Mucosa of descending colon (tissue), 3 donors: ENCODE measurements at regions not wholly inside any gene's neighbourhood (a gene's known extent, or its start where the extent isn't known, plus 50 kb on each side); places are given as distances from the start of the nearest gene placed in this dataset.
"Not testable (repeated sequence)": the region's sequence is repeated elsewhere in the genome, so short reads cannot be mapped to it uniquely, and the experiment has no call there.

Experiments
- ATAC-seq: fragments of 200-7000 bp; cut with Tn5 transposase; one replicate; pipeline ENCODE4 v1.9.1; 2020; ENCODE audit warnings: mild to moderate bottlenecking, moderate library complexity
- DNase-seq, 3 donors: peaks; one replicate each; pipeline ENCODE4 v3.0.0-alpha.2; 2020
- H3K36me3 ChIP-seq: fragments of 200-600 bp; one replicate; pipeline ENCODE4 v1.8.0; 2021; ENCODE audit warnings: low read depth, mild to moderate bottlenecking
- H3K4me1 ChIP-seq: fragments of 200-600 bp; one replicate; pipeline ENCODE4 v1.8.0; 2021; ENCODE audit warnings: low read depth, mild to moderate bottlenecking
- H3K4me3 ChIP-seq: fragments of 200-600 bp; one replicate; pipeline ENCODE4 v1.8.0; 2021; ENCODE audit warnings: mild to moderate bottlenecking
- H3K9me3 ChIP-seq: fragments of 200-600 bp; one replicate; pipeline ENCODE4 v1.8.0; 2021; ENCODE audit warnings: mild to moderate bottlenecking
- CTCF ChIP-seq: fragments of 200-600 bp; IDR thresholded peaks from one replicate; pipeline ENCODE4 v1.8.0; 2022; ENCODE audit warnings: antibody characterized with exemption, mild to moderate bottlenecking
- intact Hi-C, 2 donors: fragments of 100-400 bp; cut with DNase I in 1 of 2; cut with micrococcal nuclease in 1 of 2; formaldehyde crosslinking; loops; one replicate each; pipeline versions ENCODE4 v1.11.0 to v1.11.1; 2022; cut with DNase I, micrococcal nuclease
- donor health status: DM: no; HTN: no; CAD: no; lungs with moderate emphysema.
- donor health status: DM: no; HTN: no; CAD: no.
- donor health status: DM: no; HTN: yes; CAD: no.

DNA sequence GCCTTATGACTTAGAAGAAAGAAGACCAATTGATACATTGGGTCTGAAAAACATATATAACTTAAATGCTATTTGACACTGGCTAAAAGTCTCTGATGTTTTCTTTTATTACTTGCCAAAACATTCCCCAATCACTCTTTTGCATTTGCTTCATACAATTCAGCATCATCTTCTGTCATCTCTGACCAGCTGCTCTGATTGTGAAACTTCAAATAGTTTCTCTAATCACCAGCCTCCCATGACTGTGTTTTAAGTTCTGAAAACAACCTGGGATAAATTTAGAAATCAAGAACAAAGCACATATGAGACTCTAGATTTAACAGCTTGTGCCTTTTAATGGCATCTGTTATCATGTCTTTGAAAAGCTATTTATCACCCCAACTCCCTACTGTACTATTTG, 208.4 kb upstream of the KCND2 start:
- peaks cover 16% of the 10 kb centered on the region for H3K9me3 ChIP-seq
- H3K36me3 ChIP-seq, result no peaks in the 10 kb centered on the region
- no peaks in the 10 kb centered on the region for H3K4me1 ChIP-seq
- no peak for DNase-seq
- no peak overlapping the region for H3K4me3 ChIP-seq
- intact Hi-C loops, result no loop called here
- no peak for TF ChIP-seq CTCF
- ATAC-seq, result no peak

GRCh38 chr7:120066898-120067297, 206.1 kb upstream of the KCND2 start:
- ATAC-seq, H3K4me3 ChIP-seq, DNase-seq, H3K4me1 ChIP-seq, H3K36me3 ChIP-seq, intact Hi-C loops: not testable (repeated sequence)
- H3K9me3 ChIP-seq, result peaks cover 16% of the 10 kb centered on the region

GRCh38 chr7:120070201-120070600, 202.8 kb upstream of the KCND2 start:
- ATAC-seq, result no peak
- intact Hi-C loops, result no loop called here
- DNase-seq, result no peak
- Histone ChIP-seq H3K36me3 (no peaks in the 10 kb centered on the region), H3K9me3 (peaks cover 16% of the 10 kb centered on the region), H3K4me1 (no peaks in the 10 kb centered on the region), H3K4me3 (no peak overlapping the region)
- TF ChIP-seq CTCF, result no peak

GRCh38 chr7:120077777-120078176, 195.2 kb upstream of the KCND2 start:
- intact Hi-C loops, result no loop called here
- H3K4me1 ChIP-seq, result no peaks in the 10 kb centered on the region
- TF ChIP-seq CTCF, result no peak

GRCh38 chr7:120079022-120079421, 194.0 kb upstream of the KCND2 start:
- intact Hi-C loops, result no loop called here
- no peaks in the 10 kb centered on the region for H3K4me1 ChIP-seq
- no peak for TF ChIP-seq CTCF
- no peak overlapping the region for H3K4me3 ChIP-seq
- no peaks in the 10 kb centered on the region for H3K36me3 ChIP-seq
- ATAC-seq (no peak), DNase-seq (no peak)
- H3K9me3 ChIP-seq, result no peaks in the 10 kb centered on the region

More at GRCh38 chr7:120077777-120078176, 195.2 kb upstream of the KCND2 start:
- ATAC-seq, result no peak
- no peaks in the 10 kb centered on the region for H3K36me3 ChIP-seq
- no peaks in the 10 kb centered on the region for H3K9me3 ChIP-seq
- H3K4me3 ChIP-seq, result no peak overlapping the region
- DNase-seq, result no peak

DNA sequence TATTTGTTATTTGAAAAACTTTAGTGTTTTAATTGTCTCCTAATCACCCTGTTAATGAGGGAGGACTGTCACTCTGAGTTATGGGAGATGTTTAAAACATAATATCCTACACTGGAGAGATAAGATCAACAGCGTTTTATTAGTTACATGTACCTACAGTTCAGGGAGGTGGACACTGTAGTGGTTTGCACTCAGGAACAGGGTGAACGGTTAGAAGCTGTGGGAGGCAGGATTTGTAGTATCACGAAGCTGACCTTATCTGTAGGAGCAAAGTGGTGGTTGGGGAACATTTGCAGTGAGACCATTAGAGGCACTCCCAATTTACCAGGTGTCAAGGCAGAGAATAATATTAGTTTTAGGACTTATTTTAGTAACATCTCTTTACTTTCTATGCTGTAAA, 193.3 kb upstream of the KCND2 start:
- H3K4me3 ChIP-seq, result no peak overlapping the region
- no peak for TF ChIP-seq CTCF
- H3K4me1 ChIP-seq, result no peaks in the 10 kb centered on the region
- H3K36me3 ChIP-seq, result no peaks in the 10 kb centered on the region
- intact Hi-C loops, result no loop called here
- ATAC-seq (no peak), DNase-seq (no peak)
- H3K9me3 ChIP-seq, result no peaks in the 10 kb centered on the region

DNA sequence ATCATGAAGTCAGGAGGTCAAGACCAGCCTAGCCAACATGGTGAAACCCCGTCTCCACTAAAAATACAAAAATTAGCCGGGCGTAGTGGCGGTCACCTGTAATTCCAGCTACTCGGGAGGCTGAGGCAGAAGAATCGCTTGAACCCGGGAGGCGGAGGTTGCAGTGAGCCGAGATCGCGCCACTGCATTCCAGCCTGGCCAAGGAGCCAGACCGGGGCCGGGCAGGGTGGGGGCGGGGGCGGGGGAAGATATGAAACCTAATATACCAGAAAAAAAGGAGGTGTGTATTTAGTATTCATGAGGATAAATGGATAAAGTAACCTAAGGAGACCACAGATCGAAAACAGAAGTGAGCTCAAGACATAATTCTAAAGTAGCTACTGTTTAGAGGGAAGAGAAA, 186.5 kb upstream of the KCND2 start:
- H3K9me3 ChIP-seq, H3K36me3 ChIP-seq, H3K4me3 ChIP-seq, intact Hi-C loops, DNase-seq, ATAC-seq, H3K4me1 ChIP-seq: not testable (repeated sequence)
